HG03558 (cell line): ENCODE measurements at regions not wholly inside any gene's neighbourhood (a gene's known extent, or its start where the extent isn't known, plus 50 kb on each side); places are given as distances from the start of the nearest gene placed in this dataset.
"Not testable (repeated sequence)": the region's sequence is repeated elsewhere in the genome, so short reads cannot be mapped to it uniquely, and the experiment has no call there.

Experiments
- ATAC-seq: cut with Tn5 transposase; IDR thresholded peaks from one replicate; pipeline ENCODE4 v1.9.1; 2021; ENCODE audit warnings: moderate number of reproducible peaks; ENCODE audit not compliant: unreplicated experiment; ENCODE audit errors: extremely low read depth

- ATAC-seq = no peak
Observed at GRCh38 chr16:86942151-86943051, 364.1 kb downstream of the FOXL1 start.

GRCh38 chr16:86945166-86945900 is 367.0 kb downstream of the FOXL1 start:
- no peak for ATAC-seq

GRCh38 chr16:86946396-86946795 is 368.0 kb downstream of the FOXL1 start:
- ATAC-seq = no peak

- ATAC-seq = no peak
Observed at GRCh38 chr16:86946981-86947380, 368.6 kb downstream of the FOXL1 start.

- ATAC-seq = no peak
Observed at GRCh38 chr16:86948046-86948445, 369.1 kb downstream of the C16orf95 start.

- no peak for ATAC-seq
Observed at GRCh38 chr16:86949116-86949515, 368.1 kb downstream of the C16orf95 start.

- ATAC-seq = no peak
Observed at GRCh38 chr16:86949630-86950029, 367.6 kb downstream of the C16orf95 start.

GRCh38 chr16:86951041-86951822 is 366.0 kb downstream of the C16orf95 start:
- no peak for ATAC-seq

- no peak for ATAC-seq
Observed at GRCh38 chr16:86951831-86952598, 365.2 kb downstream of the C16orf95 start.

GRCh38 chr16:86952769-86953168 is 364.4 kb downstream of the C16orf95 start:
- no peak for ATAC-seq

- no peak for ATAC-seq
Observed at GRCh38 chr16:86953631-86954391, 363.4 kb downstream of the C16orf95 start.

- ATAC-seq = no peak
Observed at GRCh38 chr16:86955136-86955855, 361.9 kb downstream of the C16orf95 start.

- no peak for ATAC-seq
Observed at GRCh38 chr16:86956437-86956836, 360.8 kb downstream of the C16orf95 start.

- ATAC-seq = not testable (repeated sequence)
Observed at GRCh38 chr16:86957662-86958198, 359.5 kb downstream of the C16orf95 start.

GRCh38 chr16:86958423-86958822 is 358.8 kb downstream of the C16orf95 start:
- ATAC-seq = no peak

GRCh38 chr16:86959091-86959651 is 358.0 kb downstream of the C16orf95 start:
- ATAC-seq = no peak

GRCh38 chr16:86959729-86960128 is 357.5 kb downstream of the C16orf95 start:
- no peak for ATAC-seq

- ATAC-seq = no peak
Observed at GRCh38 chr16:86960266-86960665, 356.9 kb downstream of the C16orf95 start.
